ENCODE measurements at regions not wholly inside any gene's neighbourhood (a gene's known extent, or its start where the extent isn't known, plus 50 kb on each side); places are given as distances from the start of the nearest gene placed in this dataset.

DNA sequence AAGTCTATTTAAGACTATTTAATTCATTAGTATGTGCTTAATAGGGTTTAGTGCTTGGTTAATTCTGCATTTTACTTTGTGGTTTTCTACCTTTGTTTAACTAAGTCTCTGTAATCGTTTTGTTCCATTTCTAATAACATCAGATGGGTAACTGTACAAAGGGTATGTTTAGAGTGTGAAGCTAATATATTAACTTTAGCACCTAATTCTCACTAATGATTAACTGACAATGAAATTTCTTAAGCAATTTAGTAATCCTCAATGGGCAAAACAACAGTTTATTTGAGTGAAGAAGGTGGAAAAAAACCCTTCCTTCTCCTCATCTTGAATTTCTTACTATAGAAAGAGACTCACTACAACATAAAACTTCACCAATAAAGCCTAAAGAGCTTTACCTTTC, 448.1 kb upstream of the MIR17HG start:
- TF ChIP-seq, protein P1, sequence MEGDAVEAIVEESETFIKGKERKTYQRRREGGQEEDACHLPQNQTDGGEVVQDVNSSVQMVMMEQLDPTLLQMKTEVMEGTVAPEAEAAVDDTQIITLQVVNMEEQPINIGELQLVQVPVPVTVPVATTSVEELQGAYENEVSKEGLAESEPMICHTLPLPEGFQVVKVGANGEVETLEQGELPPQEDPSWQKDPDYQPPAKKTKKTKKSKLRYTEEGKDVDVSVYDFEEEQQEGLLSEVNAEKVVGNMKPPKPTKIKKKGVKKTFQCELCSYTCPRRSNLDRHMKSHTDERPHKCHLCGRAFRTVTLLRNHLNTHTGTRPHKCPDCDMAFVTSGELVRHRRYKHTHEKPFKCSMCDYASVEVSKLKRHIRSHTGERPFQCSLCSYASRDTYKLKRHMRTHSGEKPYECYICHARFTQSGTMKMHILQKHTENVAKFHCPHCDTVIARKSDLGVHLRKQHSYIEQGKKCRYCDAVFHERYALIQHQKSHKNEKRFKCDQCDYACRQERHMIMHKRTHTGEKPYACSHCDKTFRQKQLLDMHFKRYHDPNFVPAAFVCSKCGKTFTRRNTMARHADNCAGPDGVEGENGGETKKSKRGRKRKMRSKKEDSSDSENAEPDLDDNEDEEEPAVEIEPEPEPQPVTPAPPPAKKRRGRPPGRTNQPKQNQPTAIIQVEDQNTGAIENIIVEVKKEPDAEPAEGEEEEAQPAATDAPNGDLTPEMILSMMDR (IDR thresholded peaks at IDR 0.05; ENCODE audit: insufficient read depth, low read length, poor library complexity, severe bottlenecking), result no peak
- no peak for TF ChIP-seq EZH2phosphoT487 (conservative IDR thresholded peaks at IDR 0.05; ENCODE audit: low read length)
